NCI-H2171 treated with DMSO at 0.1 percent for 48 hours (cell line): ENCODE measurements at regions not wholly inside any gene's neighbourhood (a gene's known extent, or its start where the extent isn't known, plus 50 kb on each side); places are given as distances from the start of the nearest gene placed in this dataset.
"Not testable (repeated sequence)": the region's sequence is repeated elsewhere in the genome, so short reads cannot be mapped to it uniquely, and the experiment has no call there.

Experiments used
- DNase-seq: peaks from one replicate; lab custom pipeline; 2025; lab: John Stamatoyannopoulos, UW

GRCh38 chr20:22954661-22955060 is 80.5 kb upstream of the SSTR4 start:
- DNase-seq: no peak

- no peak for DNase-seq
These were observed 76.7 kb upstream of the SSTR4 start for GRCh38 chr20:22958390-22958789.

GRCh38 chr20:22962567-22963439 is 72.3 kb upstream of the SSTR4 start:
- no peak for DNase-seq

GRCh38 chr20:22963581-22963980 is 71.5 kb upstream of the SSTR4 start:
- DNase-seq: no peak

- no peak for DNase-seq
These were observed 68.2 kb upstream of the SSTR4 start for GRCh38 chr20:22966787-22967464.

GRCh38 chr20:22967706-22968105 is 67.4 kb upstream of the SSTR4 start:
- DNase-seq: not testable (repeated sequence)

- DNase-seq: not testable (repeated sequence)
These were observed 66.1 kb upstream of the SSTR4 start for GRCh38 chr20:22969031-22969430.

GRCh38 chr20:22971077-22971476 is 64.0 kb upstream of the SSTR4 start:
- DNase-seq: not testable (repeated sequence)

- no peak for DNase-seq
These were observed 60.8 kb upstream of the SSTR4 start for GRCh38 chr20:22974354-22974753.

- DNase-seq: no peak
These were observed 57.9 kb upstream of the SSTR4 start for GRCh38 chr20:22977047-22977785.

GRCh38 chr20:22984008-22984407 is 51.1 kb upstream of the SSTR4 start:
- DNase-seq: no peak

- DNase-seq: no peak
These were observed 50.5 kb upstream of the SSTR4 start for GRCh38 chr20:22984606-22985005.

GRCh38 chr20:22985239-22985778 is 49.8 kb upstream of the SSTR4 start:
- DNase-seq: no peak
